ENCODE measurements at regions not wholly inside any gene's neighbourhood (a gene's known extent, or its start where the extent isn't known, plus 50 kb on each side); places are given as distances from the start of the nearest gene placed in this dataset.

GRCh38 chr2:19139386-19139785, 219.0 kb downstream of the OSR1 start:
- TF ChIP-seq CTCF (IDR thresholded peaks at IDR 0.05) (no peak), POLR2A (IDR thresholded peaks at IDR 0.05) (no peak)
